Breast epithelium (tissue), 3 donors: ENCODE measurements at regions not wholly inside any gene's neighbourhood (a gene's known extent, or its start where the extent isn't known, plus 50 kb on each side); places are given as distances from the start of the nearest gene placed in this dataset.

Source experiments
- CTCF ChIP-seq, 3 donors: fragments of 450-650 bp; IDR thresholded peaks; one replicate each; pipeline ENCODE4 v1.5.1; 2016 to 2017; ENCODE audit warnings: antibody characterized with exemption in 3 of 3, mild to moderate bottlenecking in 3 of 3, moderate library complexity in 3 of 3
- POLR2A ChIP-seq: fragments of 450-650 bp; IDR thresholded peaks from one replicate; pipeline ENCODE4 v1.6.1; 2016; ENCODE audit warnings: antibody characterized with exemption, mild to moderate bottlenecking, moderate library complexity
- POLR2AphosphoS5 ChIP-seq, 3 donors: sonication (generic); formaldehyde crosslinking; IDR thresholded peaks; one replicate each; pipeline ENCODE4 v1.6.1; 2017; ENCODE audit warnings: antibody characterized with exemption in 3 of 3

- no peak for TF ChIP-seq CTCF (IDR thresholded peaks at IDR 0.05)
- TF ChIP-seq POLR2AphosphoS5 (IDR thresholded peaks at IDR 0.05), result no peak
- no peak for TF ChIP-seq POLR2A
These were observed 1105.7 kb upstream of the SLIT2 start for GRCh38 chr4:19146038-19146437.
